ENCODE measurements at regions not wholly inside any gene's neighbourhood (a gene's known extent, or its start where the extent isn't known, plus 50 kb on each side); places are given as distances from the start of the nearest gene placed in this dataset.
"Not testable (repeated sequence)": the region's sequence is repeated elsewhere in the genome, so short reads cannot be mapped to it uniquely, and the experiment has no call there.

DNA sequence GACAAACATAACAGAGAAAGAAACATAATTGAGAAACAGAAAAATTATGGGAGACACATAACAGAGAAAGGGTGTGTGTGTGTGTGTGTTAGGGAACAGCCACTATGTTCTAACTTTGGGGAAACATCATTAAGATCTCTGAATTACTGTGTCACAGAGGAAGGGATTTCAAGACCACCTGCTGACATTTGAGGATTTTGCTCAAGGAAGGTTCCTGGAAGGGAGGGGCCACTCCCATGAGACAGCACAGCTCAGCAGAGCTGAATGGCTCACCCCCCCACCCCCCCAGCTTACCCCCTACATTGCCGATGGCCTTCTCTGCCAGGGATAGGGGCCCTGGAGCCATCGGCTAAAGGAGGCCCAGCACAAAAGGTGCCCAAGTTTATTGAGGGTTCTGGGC, 124.6 kb upstream of the ZNF469 start:
- TF ChIP-seq, protein P1, sequence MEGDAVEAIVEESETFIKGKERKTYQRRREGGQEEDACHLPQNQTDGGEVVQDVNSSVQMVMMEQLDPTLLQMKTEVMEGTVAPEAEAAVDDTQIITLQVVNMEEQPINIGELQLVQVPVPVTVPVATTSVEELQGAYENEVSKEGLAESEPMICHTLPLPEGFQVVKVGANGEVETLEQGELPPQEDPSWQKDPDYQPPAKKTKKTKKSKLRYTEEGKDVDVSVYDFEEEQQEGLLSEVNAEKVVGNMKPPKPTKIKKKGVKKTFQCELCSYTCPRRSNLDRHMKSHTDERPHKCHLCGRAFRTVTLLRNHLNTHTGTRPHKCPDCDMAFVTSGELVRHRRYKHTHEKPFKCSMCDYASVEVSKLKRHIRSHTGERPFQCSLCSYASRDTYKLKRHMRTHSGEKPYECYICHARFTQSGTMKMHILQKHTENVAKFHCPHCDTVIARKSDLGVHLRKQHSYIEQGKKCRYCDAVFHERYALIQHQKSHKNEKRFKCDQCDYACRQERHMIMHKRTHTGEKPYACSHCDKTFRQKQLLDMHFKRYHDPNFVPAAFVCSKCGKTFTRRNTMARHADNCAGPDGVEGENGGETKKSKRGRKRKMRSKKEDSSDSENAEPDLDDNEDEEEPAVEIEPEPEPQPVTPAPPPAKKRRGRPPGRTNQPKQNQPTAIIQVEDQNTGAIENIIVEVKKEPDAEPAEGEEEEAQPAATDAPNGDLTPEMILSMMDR (IDR thresholded peaks at IDR 0.05; ENCODE audit: insufficient read depth, low read length): not testable (repeated sequence)
- TF ChIP-seq, protein P2, sequence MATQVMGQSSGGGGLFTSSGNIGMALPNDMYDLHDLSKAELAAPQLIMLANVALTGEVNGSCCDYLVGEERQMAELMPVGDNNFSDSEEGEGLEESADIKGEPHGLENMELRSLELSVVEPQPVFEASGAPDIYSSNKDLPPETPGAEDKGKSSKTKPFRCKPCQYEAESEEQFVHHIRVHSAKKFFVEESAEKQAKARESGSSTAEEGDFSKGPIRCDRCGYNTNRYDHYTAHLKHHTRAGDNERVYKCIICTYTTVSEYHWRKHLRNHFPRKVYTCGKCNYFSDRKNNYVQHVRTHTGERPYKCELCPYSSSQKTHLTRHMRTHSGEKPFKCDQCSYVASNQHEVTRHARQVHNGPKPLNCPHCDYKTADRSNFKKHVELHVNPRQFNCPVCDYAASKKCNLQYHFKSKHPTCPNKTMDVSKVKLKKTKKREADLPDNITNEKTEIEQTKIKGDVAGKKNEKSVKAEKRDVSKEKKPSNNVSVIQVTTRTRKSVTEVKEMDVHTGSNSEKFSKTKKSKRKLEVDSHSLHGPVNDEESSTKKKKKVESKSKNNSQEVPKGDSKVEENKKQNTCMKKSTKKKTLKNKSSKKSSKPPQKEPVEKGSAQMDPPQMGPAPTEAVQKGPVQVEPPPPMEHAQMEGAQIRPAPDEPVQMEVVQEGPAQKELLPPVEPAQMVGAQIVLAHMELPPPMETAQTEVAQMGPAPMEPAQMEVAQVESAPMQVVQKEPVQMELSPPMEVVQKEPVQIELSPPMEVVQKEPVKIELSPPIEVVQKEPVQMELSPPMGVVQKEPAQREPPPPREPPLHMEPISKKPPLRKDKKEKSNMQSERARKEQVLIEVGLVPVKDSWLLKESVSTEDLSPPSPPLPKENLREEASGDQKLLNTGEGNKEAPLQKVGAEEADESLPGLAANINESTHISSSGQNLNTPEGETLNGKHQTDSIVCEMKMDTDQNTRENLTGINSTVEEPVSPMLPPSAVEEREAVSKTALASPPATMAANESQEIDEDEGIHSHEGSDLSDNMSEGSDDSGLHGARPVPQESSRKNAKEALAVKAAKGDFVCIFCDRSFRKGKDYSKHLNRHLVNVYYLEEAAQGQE (IDR thresholded peaks at IDR 0.05; ENCODE audit: insufficient replicate concordance, low read depth): not testable (repeated sequence)
- TF ChIP-seq POLR2AphosphoS5, GABPA (IDR thresholded peaks at IDR 0.05; ENCODE audit: low read depth): not testable (repeated sequence)
